GM19043 (cell line): ENCODE measurements at regions not wholly inside any gene's neighbourhood (a gene's known extent, or its start where the extent isn't known, plus 50 kb on each side); places are given as distances from the start of the nearest gene placed in this dataset.

Source experiments
- ATAC-seq: cut with Tn5 transposase; IDR thresholded peaks from one replicate; pipeline ENCODE4 v1.9.1; 2021; ENCODE audit warnings: low read depth; ENCODE audit not compliant: unreplicated experiment

GRCh38 chr2:22491442-22491841, 893.5 kb upstream of the KLHL29 start:
- no peak for ATAC-seq

GRCh38 chr2:22494156-22494555, 890.8 kb upstream of the KLHL29 start:
- no peak for ATAC-seq

GRCh38 chr2:22497064-22497463, 887.9 kb upstream of the KLHL29 start:
- no peak for ATAC-seq

GRCh38 chr2:22497789-22498188, 887.2 kb upstream of the KLHL29 start:
- ATAC-seq, result no peak

- ATAC-seq, result no peak
Measured at GRCh38 chr2:22499082-22499839, 885.7 kb upstream of the KLHL29 start.

- ATAC-seq, result no peak
Measured at GRCh38 chr2:22500555-22500935, 884.4 kb upstream of the KLHL29 start.

- no peak for ATAC-seq
Measured at GRCh38 chr2:22501851-22502250, 883.1 kb upstream of the KLHL29 start.

GRCh38 chr2:22513563-22513962, 871.4 kb upstream of the KLHL29 start:
- no peak for ATAC-seq

GRCh38 chr2:22517141-22517540, 867.8 kb upstream of the KLHL29 start:
- no peak for ATAC-seq

- ATAC-seq, result no peak
Measured at GRCh38 chr2:22518641-22519040, 866.3 kb upstream of the KLHL29 start.

- ATAC-seq, result no peak
Measured at GRCh38 chr2:22520369-22521288, 864.4 kb upstream of the KLHL29 start.

GRCh38 chr2:22521620-22522019, 863.4 kb upstream of the KLHL29 start:
- ATAC-seq, result no peak

GRCh38 chr2:22525681-22526080, 859.3 kb upstream of the KLHL29 start:
- ATAC-seq, result no peak

- ATAC-seq, result no peak
Measured at GRCh38 chr2:22530131-22530530, 854.8 kb upstream of the KLHL29 start.

- no peak for ATAC-seq
Measured at GRCh38 chr2:22536133-22536532, 848.8 kb upstream of the KLHL29 start.

- ATAC-seq, result no peak
Measured at GRCh38 chr2:22554453-22554852, 830.5 kb upstream of the KLHL29 start.

GRCh38 chr2:22557406-22557805, 827.6 kb upstream of the KLHL29 start:
- no peak for ATAC-seq

- ATAC-seq, result no peak
Measured at GRCh38 chr2:22560021-22560420, 825.0 kb upstream of the KLHL29 start.

GRCh38 chr2:22579341-22579740, 805.6 kb upstream of the KLHL29 start:
- no peak for ATAC-seq

GRCh38 chr2:22582107-22582506, 802.9 kb upstream of the KLHL29 start:
- no peak for ATAC-seq

GRCh38 chr2:22596306-22596705, 788.7 kb upstream of the KLHL29 start:
- ATAC-seq, result no peak

- ATAC-seq, result no peak
Measured at GRCh38 chr2:22600156-22600555, 784.8 kb upstream of the KLHL29 start.
